Stimulated activated CD4-positive, alpha-beta T cell treated with anti-CD3 and anti-CD28 coated beads, Interleukin-4, amount 100 ng/mL, for 48 hours (primary cell): ENCODE measurements at regions not wholly inside any gene's neighbourhood (a gene's known extent, or its start where the extent isn't known, plus 50 kb on each side); places are given as distances from the start of the nearest gene placed in this dataset.
"Not testable (repeated sequence)": the region's sequence is repeated elsewhere in the genome, so short reads cannot be mapped to it uniquely, and the experiment has no call there.

Experiments used
- DNase-seq, 2 donors: peaks; one replicate each; pipeline ENCODE4 v3.0.0-alpha.2; 2020; ENCODE audit warnings: low read depth in 2 of 2

- not testable (repeated sequence) for DNase-seq
These were observed 109.7 kb upstream of the ZNG1E start for GRCh38 chr9:65566018-65566417.

DNA sequence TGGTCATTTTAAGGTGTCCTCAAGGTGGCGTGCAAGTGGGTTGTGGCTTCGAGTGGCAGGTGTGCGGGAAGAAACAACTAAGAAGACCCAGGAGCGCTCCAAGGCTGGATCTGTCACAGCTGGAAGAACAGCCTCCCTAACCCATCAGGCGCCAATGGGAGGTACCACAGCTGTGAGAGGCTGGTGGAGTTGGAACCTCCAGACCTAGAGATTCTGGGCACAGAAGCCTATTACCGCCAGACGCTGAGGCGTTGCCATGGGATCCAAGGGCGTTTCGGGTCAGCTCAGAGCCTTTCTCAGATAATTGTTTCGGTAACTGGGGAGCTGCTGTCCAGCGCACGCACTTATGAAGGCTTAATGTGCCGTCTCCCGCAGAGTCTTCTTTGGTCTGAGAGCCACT, 156.7 kb upstream of the ZNG1E start:
- DNase-seq, result not testable (repeated sequence)

GRCh38 chr9:65514465-65514864, 161.3 kb upstream of the ZNG1E start:
- not testable (repeated sequence) for DNase-seq

DNA sequence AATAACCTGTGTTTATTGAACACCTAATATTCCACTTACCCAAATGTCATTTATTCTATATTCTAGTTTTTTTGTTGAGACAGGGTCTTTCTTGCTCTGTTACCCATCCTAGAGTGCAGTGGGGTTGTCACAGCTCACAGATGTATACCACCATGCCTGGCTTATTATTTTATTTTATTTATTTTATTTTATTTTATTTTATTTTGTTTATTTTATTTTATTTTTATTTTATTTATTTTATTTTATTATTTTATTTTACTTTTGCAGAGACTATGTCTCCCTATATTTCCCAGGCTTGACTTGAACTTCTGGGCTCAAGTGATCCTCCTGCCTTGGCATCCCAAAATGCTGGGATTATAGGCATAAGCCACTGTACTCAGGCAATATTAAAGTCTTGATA, 167.8 kb upstream of the ZNG1E start:
- not testable (repeated sequence) for DNase-seq

- DNase-seq, result not testable (repeated sequence)
These were observed 171.0 kb upstream of the ZNG1E start for GRCh38 chr9:65504686-65505085.

DNA sequence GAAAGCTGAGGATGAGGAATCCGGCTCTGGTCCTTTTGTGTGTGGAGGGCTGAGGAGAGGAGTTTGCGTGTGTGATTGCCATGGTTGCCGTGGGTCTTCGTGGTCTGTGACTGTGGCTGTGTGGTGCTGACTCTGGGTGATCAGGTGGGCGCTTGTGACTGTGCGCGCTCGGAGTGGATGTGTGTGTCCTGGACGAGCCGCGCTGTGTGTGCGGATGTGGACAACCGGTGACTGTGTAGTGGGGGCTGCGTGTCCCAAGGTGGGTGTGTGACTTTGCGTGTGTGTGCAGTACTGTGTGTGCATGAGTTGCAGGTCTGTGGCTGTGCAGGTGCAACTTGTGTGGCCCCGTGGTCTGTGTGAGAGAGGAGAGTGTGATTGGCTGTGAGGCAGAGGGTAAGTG, 172.0 kb upstream of the ZNG1E start:
- DNase-seq, result not testable (repeated sequence)

DNA sequence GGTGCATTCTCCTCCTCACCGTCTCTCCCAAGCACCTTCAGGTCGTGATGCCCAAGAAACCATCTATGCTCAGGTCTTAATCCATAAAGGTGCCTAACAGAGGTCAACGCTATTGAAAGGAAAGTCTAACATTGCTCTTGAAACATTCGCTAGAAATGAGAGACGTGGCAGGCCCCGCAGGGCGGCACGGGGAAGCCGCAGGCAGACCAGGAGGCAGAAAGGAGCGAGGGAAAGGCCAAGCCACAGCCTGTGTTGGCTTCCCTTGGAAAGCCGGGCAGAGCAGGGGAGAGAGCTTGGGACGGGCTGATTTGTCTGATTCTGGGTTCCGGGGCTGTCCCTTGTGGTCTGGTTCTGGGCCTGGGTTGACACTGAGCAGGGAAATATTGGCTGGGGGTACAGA, 192.8 kb upstream of the ZNG1E start:
- not testable (repeated sequence) for DNase-seq

DNA sequence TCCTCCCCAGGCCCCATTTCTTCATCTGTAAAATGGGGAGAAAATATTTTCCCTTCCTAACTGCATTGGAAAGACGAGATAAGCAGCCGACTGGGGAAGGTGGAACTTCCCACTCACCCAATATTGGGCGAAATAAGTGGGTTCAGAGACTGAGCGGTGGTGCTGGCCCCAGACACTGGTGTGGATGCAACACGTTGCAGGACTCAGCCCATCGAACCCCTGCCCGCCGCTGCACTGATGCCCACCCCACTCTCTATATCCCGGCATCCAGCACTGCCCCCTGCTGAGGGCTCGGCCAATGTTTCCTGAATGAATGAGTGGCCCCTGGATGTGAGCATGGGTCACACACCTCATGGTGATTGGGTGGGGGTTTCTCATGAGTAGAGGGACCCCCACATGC, 194.4 kb upstream of the ZNG1E start:
- not testable (repeated sequence) for DNase-seq

DNA sequence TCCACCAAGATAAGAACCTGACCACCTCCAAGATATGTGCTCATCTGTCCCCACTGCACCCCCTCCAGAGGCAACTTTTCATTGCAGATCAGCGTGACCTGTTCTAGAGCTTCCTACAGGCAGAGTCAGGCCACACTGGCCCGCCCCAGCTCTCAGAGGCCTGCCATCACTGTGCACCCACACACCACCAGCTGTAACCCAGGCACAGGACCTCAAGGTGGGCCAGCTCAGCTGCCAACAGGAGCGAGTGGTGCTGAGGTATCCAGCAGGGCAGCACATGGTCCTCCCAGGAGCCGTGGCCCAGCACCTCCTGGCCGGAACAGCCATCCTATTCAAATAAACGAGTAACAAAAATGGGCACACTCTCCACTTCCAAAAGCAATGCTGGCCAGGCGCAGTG, 189.9 kb upstream of the FOXD4L5 start:
- DNase-seq, result not testable (repeated sequence)

DNA sequence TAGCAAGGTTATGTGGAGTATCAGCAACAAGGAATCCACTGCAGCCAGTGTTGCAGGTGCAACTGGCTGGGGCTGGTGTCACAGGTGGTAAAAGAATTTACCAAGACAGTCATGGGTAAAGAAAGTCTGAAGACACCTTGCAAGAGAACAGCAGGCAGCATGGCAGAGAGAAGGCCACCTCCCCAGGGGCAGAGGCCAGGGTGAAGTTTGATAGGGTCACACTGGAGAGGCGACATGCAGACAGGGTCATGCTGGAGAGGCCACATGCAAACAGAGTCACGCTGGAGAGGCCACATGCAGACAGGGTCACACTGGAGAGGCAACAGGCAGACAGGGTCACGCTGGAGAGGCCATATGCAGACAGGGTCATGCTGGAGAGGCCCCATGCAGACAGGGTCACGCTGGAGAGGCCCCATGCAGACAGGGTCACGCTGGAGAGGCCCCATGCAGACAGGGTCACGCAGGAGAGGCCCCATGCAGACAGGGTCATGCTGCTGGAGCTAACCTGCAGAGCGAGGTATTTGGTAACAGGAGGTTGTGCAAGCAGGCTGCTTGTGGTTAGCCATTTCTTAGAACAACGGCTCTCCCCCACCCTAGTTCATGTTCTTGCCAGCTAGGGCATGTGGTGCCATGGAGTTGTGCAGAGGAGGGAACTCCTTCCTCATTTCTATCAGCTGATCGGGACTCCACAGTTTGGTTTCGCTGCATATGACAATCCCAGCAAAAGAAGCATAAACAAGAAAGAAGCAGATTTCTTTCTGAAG, 188.2 kb upstream of the FOXD4L5 start:
- DNase-seq, result not testable (repeated sequence)

GRCh38 chr9:65471106-65471505, 186.1 kb upstream of the FOXD4L5 start:
- not testable (repeated sequence) for DNase-seq

DNA sequence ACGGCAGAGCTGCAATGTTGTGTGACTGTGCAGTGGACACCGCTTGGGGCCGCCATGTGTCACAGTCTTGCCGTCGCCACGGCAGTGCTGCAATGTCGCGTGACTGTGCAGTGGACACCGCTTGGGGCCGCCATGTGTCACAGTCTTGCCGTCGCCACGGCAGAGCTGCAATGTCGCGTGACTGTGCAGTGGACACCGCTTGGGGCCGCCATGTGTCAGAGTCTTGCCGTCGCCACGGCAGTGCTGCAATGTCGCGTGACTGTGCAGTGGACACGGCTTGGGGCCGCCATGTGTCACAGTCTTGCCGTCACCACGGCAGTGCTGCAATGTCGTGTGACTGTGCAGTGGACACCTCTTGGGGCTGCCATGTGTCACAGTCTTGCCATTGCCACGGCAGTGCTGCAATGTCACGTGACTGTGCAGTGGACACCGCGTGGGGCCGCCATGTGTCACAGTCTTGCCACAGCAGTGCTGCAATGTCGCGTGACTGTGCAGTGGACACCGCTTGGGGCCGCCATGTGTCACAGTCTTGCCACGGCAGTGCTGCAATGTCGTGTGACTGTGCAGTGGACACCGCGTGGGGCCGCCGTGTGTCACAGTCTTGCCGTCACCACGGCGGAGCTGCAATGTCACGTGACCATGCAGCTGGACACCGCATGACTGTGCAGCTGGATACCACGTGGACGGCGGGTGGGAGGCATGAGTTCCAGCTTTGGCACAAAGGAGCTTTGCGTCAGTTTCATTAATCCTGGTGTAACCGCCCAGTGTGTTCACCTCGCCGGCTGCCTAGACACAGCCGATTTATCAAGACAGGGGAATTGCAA, 182.1 kb upstream of the FOXD4L5 start:
- not testable (repeated sequence) for DNase-seq

DNA sequence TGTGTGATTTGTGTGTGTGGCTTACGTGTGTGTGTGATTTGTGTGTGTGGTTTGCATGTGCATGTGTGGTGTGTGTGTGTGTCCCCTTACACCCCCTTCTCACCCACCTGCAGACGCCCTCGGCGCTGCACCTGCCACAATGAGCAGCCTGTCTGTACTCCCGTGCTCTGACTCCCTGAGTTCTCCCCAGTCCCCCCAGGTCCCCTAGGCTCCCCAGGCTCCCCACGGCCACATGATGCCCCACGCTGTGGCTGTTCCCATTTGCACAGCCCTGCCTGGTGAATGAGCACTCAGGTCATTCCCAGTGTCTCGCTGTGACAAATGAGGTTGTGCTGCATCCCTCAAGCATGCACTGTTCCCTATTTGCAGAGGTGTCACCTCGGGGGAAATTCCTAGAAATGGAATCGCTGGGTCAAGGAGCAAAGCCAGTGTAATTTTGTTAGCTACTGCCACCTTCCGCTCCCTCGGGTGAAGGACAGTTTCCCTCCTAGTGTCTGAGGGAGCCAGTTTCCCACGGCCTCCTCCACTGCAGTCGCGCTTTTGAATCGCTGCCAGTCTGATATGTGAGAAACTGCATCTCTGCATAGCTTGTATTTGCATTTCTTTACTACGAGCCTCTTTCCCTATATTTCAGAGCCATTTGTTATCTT, 180.4 kb upstream of the FOXD4L5 start:
- not testable (repeated sequence) for DNase-seq

DNA sequence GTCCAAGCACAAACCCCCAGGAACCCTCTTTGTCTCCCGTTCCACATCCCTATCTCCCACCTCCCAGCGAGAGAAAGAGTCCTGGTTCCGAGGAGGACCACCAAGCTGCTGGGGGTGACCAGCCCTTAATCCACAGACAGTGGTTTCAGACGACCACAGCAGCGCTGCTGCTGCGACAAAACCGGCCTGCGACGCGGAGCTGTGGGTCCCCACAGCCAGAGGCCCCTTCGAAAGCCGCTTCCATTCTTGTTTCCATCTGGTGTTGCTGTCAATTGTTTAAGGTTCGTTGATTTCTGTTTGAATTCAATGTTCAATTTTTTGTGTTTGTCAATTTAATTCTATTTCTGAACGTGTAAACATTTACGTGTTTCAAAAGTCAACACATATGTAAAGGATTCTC, 177.5 kb upstream of the FOXD4L5 start:
- DNase-seq, result not testable (repeated sequence)

GRCh38 chr9:65459756-65460320, 174.8 kb upstream of the FOXD4L5 start:
- no peak for DNase-seq

DNA sequence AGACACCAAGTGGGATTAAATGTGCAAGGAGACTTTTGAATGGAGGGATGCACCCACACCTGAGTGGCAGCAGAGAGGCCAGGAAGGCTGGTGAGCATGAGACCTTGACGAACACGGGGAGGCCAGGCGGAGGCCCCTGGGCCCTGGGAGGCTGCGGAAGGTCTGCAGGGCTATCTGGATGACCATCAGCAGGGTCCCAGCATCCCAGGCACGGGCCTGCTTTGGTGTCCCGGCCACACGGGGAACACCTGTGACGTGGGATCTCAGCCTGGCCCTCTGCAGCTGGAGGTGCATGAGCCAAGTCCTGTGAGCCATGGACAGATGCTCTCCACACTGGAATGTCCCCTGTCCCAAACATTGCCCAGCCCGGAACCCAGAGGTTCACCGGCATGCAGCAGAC, 174.0 kb upstream of the FOXD4L5 start:
- DNase-seq, result no peak

GRCh38 chr9:65458465-65458864, 173.5 kb upstream of the FOXD4L5 start:
- DNase-seq, result no peak

DNA sequence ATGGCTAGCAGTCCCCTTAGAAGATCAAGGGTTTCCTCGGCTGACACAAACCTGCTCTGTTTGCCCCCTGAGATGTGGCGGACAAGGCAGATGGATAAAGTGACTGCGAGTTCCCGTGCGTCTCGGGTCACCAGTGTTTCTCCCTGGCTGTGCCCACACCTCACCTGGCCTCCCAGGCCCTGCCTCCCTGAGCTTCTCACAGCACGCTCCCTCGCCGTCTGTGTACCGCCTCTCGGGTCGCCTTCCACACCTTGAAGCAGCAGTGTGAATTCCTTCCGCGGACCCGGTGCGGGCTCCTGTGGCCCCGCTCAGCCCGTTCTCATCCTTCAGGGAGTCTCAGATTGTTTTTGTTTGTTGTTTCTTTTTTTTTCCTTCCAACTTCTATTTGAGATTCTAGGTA, 172.0 kb upstream of the FOXD4L5 start:
- DNase-seq, result not testable (repeated sequence)

DNA sequence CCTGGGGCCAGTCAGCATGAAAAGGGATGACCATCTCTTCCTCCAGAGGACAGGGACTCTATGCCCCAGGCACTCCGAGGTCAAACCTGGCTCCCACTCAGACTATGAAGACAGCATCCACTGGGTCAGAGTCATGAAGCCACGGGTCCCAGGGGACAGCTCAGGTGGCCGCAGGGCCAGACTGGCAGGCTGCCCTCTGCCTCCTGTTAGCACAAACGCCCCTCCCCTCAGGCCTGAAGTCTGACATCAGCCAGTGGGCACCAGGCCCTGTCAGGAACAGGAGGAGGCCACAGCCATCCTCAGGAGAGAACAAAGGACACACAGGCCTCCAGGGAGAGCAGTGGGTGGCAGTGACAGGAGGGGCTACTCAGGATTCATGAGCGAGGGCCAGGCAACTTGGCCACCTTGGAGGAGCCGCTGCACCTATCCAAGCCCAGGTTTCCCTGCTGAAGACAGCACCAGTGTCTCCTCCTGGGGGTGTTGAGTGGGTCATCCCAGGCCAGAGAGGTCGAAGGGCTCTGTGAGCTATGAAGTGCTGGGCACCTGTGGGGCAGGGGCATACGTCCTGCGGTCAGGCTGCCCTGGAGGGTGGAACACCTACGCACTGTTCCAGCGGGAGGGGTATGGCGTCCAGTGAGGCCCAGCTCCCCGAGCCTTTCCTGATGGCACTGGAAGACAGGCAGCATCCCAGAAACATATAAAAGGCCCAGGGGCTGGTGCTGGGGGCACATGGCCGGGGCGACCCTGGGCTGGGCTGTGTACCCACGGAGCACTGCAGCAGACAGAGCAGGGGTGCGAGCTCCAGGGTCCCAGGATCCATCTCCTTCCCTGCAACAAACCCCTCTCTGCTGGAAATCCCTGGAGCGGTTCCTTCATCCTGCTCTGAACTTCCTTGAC, 171.0 kb upstream of the FOXD4L5 start:
- not testable (repeated sequence) for DNase-seq

GRCh38 chr9:65455136-65455535, 170.1 kb upstream of the FOXD4L5 start:
- DNase-seq, result not testable (repeated sequence)

- DNase-seq, result not testable (repeated sequence)
These were observed 169.7 kb upstream of the FOXD4L5 start for GRCh38 chr9:65454666-65455065.
